Stimulated activated CD4-positive, alpha-beta T cell treated with anti-CD3 and anti-CD28 coated beads, TNF-alpha, amount 100 ng/mL, for 24 hours (primary cell): ENCODE measurements at regions not wholly inside any gene's neighbourhood (a gene's known extent, or its start where the extent isn't known, plus 50 kb on each side); places are given as distances from the start of the nearest gene placed in this dataset.

Experiments used
- DNase-seq, 3 experiments: peaks; one replicate each; pipeline ENCODE4 v3.0.0-alpha.2; 2020; ENCODE audit warnings: low read depth in 3 of 3

- no peak for DNase-seq
These were observed 857.3 kb upstream of the KCND2 start for GRCh38 chr7:119415682-119416081.

- DNase-seq = no peak
These were observed 851.3 kb upstream of the KCND2 start for GRCh38 chr7:119421657-119422056.

- DNase-seq = no peak
These were observed 836.1 kb upstream of the KCND2 start for GRCh38 chr7:119436882-119437281.

- DNase-seq = no peak
These were observed 834.7 kb upstream of the KCND2 start for GRCh38 chr7:119438315-119438714.

GRCh38 chr7:119439192-119439591 is 833.8 kb upstream of the KCND2 start:
- DNase-seq = no peak

GRCh38 chr7:119452401-119452800 is 820.6 kb upstream of the KCND2 start:
- no peak for DNase-seq

- DNase-seq = no peak
These were observed 807.1 kb upstream of the KCND2 start for GRCh38 chr7:119465798-119466305.

GRCh38 chr7:119472408-119473038 is 800.5 kb upstream of the KCND2 start:
- no peak for DNase-seq

- no peak for DNase-seq
These were observed 790.8 kb upstream of the KCND2 start for GRCh38 chr7:119482209-119482608.

GRCh38 chr7:119482671-119483070 is 790.3 kb upstream of the KCND2 start:
- DNase-seq = no peak

- no peak for DNase-seq
These were observed 789.6 kb upstream of the KCND2 start for GRCh38 chr7:119483364-119483763.

GRCh38 chr7:119514326-119514725 is 758.6 kb upstream of the KCND2 start:
- DNase-seq = no peak

- DNase-seq = no peak
These were observed 757.8 kb upstream of the KCND2 start for GRCh38 chr7:119515214-119515613.

- DNase-seq = no peak
These were observed 757.0 kb upstream of the KCND2 start for GRCh38 chr7:119515962-119516361.

- DNase-seq = no peak
These were observed 750.7 kb upstream of the KCND2 start for GRCh38 chr7:119522263-119522662.

- no peak for DNase-seq
These were observed 750.3 kb upstream of the KCND2 start for GRCh38 chr7:119522698-119523097.

- DNase-seq = no peak
These were observed 727.9 kb upstream of the KCND2 start for GRCh38 chr7:119545118-119545517.

- no peak for DNase-seq
These were observed 717.2 kb upstream of the KCND2 start for GRCh38 chr7:119555788-119556187.

GRCh38 chr7:119556436-119556835 is 716.5 kb upstream of the KCND2 start:
- no peak for DNase-seq

- DNase-seq = no peak
These were observed 711.2 kb upstream of the KCND2 start for GRCh38 chr7:119561751-119562150.

GRCh38 chr7:119562839-119563238 is 710.1 kb upstream of the KCND2 start:
- DNase-seq = no peak

GRCh38 chr7:119571666-119572065 is 701.3 kb upstream of the KCND2 start:
- no peak for DNase-seq

GRCh38 chr7:119572132-119572531 is 700.8 kb upstream of the KCND2 start:
- DNase-seq = no peak

- DNase-seq = no peak
These were observed 700.4 kb upstream of the KCND2 start for GRCh38 chr7:119572541-119572940.
